ENCODE measurements at regions not wholly inside any gene's neighbourhood (a gene's known extent, or its start where the extent isn't known, plus 50 kb on each side); places are given as distances from the start of the nearest gene placed in this dataset.

GRCh38 chr18:8546677-8547076 lies 62.6 kb upstream of the RAB12 start:
- 88% methylated on average over 5 of the region's 5 CpGs for WGBS
- no peak for DNase-seq (ENCODE audit: low spot score)
- no peaks in the 10 kb centered on the region for H3K36me3 ChIP-seq (ENCODE audit: control insufficient read depth in 4 of 4, insufficient read depth in 3 of 4, low read depth in 1 of 4, low read length in 3 of 4)
- no peaks in the 10 kb centered on the region for H3K4me1 ChIP-seq (ENCODE audit: control insufficient read depth in 4 of 4, insufficient read depth in 4 of 4, low read length in 3 of 4)
- no peak for TF ChIP-seq RXRA (IDR thresholded peaks at IDR 0.05)
- no peak for TF ChIP-seq RAD21 (IDR thresholded peaks at IDR 0.05)
- no peak for TF ChIP-seq ATF3 (IDR thresholded peaks at IDR 0.05)
- TF ChIP-seq, protein P1, sequence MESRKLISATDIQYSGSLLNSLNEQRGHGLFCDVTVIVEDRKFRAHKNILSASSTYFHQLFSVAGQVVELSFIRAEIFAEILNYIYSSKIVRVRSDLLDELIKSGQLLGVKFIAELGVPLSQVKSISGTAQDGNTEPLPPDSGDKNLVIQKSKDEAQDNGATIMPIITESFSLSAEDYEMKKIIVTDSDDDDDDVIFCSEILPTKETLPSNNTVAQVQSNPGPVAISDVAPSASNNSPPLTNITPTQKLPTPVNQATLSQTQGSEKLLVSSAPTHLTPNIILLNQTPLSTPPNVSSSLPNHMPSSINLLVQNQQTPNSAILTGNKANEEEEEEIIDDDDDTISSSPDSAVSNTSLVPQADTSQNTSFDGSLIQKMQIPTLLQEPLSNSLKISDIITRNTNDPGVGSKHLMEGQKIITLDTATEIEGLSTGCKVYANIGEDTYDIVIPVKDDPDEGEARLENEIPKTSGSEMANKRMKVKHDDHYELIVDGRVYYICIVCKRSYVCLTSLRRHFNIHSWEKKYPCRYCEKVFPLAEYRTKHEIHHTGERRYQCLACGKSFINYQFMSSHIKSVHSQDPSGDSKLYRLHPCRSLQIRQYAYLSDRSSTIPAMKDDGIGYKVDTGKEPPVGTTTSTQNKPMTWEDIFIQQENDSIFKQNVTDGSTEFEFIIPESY (IDR thresholded peaks at IDR 0.05), result no peak
- no peak for TF ChIP-seq YY1 (IDR thresholded peaks at IDR 0.05)
- TF ChIP-seq FOXA1 (IDR thresholded peaks at IDR 0.05), result no peak
- no peak for TF ChIP-seq EGR1 (IDR thresholded peaks at IDR 0.05; ENCODE audit: low read depth in 2 of 2)
- no peak for TF ChIP-seq TAF1 (conservative IDR thresholded peaks at IDR 0.05)
- no peak for TF ChIP-seq HNF4A (conservative IDR thresholded peaks at IDR 0.05)
- TF ChIP-seq REST (IDR thresholded peaks at IDR 0.05), result no peak
- TF ChIP-seq SP1 (IDR thresholded peaks at IDR 0.05), result no peak
- no peak for TF ChIP-seq CTCF (IDR thresholded peaks at IDR 0.05; ENCODE audit: low read depth, low read length, missing input control)
- TF ChIP-seq FOXA2 (IDR thresholded peaks at IDR 0.05), result no peak
- TF ChIP-seq GABPA (IDR thresholded peaks at IDR 0.05 in 1 of 2, conservative IDR thresholded peaks at IDR 0.05 in 1 of 2), result no peak
- TF ChIP-seq JUND (IDR thresholded peaks at IDR 0.05), result no peak
- no peak for TF ChIP-seq NR2F2 (IDR thresholded peaks at IDR 0.05)
- TF ChIP-seq HNF4G (IDR thresholded peaks at IDR 0.05), result no peak
- TF ChIP-seq, protein P2, sequence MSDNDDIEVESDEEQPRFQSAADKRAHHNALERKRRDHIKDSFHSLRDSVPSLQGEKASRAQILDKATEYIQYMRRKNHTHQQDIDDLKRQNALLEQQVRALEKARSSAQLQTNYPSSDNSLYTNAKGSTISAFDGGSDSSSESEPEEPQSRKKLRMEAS (IDR thresholded peaks at IDR 0.05), result no peak
- H3K4me3 ChIP-seq (ENCODE audit: low read depth in 1 of 3, low read length in 3 of 3), result no peak overlapping the region
- no peaks in the 10 kb centered on the region for H3K9me3 ChIP-seq (ENCODE audit: control insufficient read depth in 4 of 4, low read length in 3 of 4)
- no peak overlapping the region for H3K9ac ChIP-seq (ENCODE audit: low read depth in 1 of 2, low read length in 2 of 2)
- peaks cover 0 to 5% (median 0%) of the 10 kb centered on the region in 4 donors for H3K27me3 ChIP-seq (ENCODE audit: control insufficient read depth in 4 of 4, insufficient read depth in 4 of 4, low read length in 3 of 4)
- H3K27ac ChIP-seq (ENCODE audit: low read depth in 1 of 2, low read length in 2 of 2), result no peak overlapping the region

All from liver (tissue), 8 donors.